Activated CD4-positive, alpha-beta T cell treated with anti-CD3 and anti-CD28 coated beads, Interleukin-2, Interleukin-4, amounts not matched to agents 100 ng/mL and 50 ng/mL, durations not matched to agents 16 hours and 8 hours (primary cell): ENCODE measurements at regions not wholly inside any gene's neighbourhood (a gene's known extent, or its start where the extent isn't known, plus 50 kb on each side); places are given as distances from the start of the nearest gene placed in this dataset.

Experiments used
- DNase-seq: peaks from one replicate; pipeline ENCODE4 v3.0.0-alpha.2; 2020; ENCODE audit warnings: low spot score

DNA sequence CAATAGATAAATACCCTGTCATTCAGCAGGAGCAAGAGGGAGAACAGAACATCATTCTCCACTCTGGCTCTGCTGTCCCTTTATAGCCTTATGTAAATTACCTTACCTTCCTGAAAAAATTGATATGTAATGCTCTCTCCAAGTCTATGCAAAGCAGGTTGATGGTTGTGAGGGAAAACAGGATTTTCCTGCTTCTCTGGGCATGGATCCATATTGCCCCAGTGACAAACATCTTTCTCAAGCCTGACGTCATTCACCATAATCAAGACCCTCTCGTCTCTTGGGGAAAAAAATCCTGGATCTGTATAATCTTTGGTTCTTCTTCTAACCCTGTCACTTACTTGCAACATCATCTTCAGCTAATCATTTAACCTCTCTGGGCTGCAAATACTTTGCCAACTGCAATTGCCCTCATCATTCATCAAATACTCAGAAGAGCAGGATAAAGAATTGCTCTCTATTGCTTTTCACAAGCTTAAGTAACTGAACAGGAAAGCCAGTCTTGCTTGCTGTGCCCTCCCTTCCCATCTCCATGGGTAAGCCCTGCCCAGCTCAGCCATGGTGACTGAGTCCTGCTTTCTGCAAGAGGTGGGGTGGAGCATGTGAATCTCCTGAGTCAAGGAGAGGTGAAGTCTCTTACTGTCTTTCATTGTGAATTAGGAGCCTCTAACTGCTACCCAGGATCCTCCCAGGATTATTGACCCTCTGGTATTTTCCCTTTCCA, 123.7 kb upstream of the KLF7 start:
- no peak for DNase-seq

GRCh38 chr2:207290833-207291624, 125.3 kb upstream of the KLF7 start:
- DNase-seq: peak; percentile 34

DNA sequence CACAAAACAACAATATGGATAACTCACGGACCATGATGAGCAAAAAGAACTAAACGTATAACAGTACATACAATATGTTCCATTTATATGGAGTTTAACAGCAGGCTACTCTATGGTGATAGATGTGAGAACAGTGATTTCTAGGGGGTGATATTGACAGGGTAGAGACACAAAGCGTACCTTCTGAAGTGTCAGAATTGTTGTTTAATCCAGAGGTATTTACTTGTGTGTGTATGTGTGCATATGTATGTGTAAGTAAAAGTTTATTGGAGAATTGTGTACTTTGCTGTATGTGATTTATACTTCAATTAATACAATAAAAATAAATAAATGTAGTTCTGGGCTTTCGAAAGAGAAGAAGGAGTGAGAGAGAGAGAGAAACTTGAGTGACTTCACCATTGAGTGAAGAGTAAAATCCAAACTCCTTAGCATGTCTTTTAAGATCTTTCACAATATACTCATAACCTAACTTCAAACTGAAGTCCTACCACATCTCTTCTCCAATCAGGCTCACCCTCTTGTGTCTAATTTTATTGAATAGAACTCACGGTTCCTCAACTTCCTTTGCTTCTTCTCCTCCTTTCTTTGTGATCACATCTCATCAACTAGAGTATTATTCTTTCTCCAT, 126.0 kb upstream of the KLF7 start:
- peak; percentile 64 for DNase-seq

DNA sequence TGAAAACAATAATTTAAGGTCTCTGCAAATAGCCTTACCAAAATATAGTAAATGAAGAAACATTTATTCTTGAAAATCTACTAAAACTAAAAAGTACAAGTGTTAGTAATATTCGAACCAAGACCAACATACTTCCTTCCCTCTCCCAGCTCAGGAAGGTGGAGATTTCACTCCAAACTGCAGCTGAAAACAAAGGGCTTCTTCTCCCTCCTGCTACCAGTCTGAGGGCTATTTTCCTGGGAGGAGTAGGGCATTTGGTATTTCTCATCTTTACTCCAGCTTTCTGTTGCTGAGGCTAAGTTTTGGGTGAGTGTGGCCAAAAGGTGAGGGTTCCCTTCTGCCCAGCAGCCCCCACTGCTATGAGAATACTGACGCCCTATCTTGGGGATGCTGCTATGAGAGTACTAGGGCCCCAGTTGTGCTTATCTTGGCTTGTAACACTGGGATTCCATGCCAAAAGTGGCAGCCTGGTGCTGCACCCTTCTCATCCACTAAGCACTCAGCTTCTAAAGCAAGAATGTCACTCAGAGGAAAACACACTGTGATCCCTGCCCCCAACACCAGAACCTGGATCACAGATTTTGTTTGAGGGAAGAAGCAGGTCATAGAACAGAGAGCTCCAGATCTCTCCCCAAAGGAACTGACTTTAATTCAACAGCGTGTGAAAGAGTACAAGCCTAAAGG, 130.7 kb upstream of the KLF7 start:
- no peak for DNase-seq

GRCh38 chr2:207300817-207301216, 135.1 kb upstream of the KLF7 start:
- DNase-seq: no peak

DNA sequence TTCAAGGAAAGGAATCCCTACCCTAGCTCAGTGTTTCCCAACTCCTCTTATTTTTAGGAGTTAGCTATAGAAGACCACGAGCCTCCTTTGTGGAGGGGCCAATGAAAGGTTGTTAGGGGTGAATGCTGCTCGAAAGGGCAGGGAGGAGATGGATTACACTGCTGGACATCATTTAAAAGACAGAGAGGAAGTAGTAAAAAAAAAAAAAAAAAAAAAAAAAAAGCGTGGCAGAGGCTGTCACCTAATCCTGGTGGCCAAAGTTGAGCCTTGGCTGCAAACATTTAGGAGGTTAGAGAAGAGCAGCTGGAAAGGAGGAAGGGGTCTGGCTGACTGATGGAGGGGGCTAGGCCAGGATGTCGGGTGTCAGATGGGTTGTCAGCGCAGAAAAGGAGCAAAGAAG, 139.0 kb upstream of the KLF7 start:
- no peak for DNase-seq

- DNase-seq: no peak
Measured at GRCh38 chr2:207308519-207309224, 142.9 kb upstream of the KLF7 start.

GRCh38 chr2:207311316-207312005, 145.7 kb upstream of the KLF7 start:
- peak; percentile 79 for DNase-seq

GRCh38 chr2:207312006-207312356, 146.2 kb upstream of the KLF7 start:
- no peak for DNase-seq

GRCh38 chr2:207313947-207314346, 148.2 kb upstream of the KLF7 start:
- DNase-seq: no peak

- DNase-seq: no peak
Measured at GRCh38 chr2:207315131-207315530, 149.4 kb upstream of the KLF7 start.

DNA sequence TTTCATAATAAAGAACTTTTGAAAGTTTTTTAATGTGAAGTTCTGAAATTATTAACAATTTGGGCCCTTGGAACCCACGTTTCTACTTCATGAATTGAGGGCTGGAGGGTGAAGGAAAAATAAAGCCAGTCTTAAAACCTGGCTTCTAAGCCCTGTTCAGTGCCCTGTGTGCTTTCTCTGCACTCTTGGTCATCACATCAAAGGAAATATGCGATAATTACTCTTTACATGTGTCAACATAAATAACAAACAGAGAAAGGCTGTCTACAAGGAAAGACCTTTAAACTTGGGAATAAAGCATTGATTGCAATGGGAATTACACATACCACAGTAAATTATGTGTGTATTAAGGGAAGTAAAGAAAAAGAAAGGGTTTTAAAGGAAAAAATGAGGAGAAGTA, 150.7 kb upstream of the KLF7 start:
- no peak for DNase-seq

- no peak for DNase-seq
Measured at GRCh38 chr2:207316906-207317305, 151.2 kb upstream of the KLF7 start.

GRCh38 chr2:207317378-207317984, 151.7 kb upstream of the KLF7 start:
- DNase-seq: peak; percentile 81

DNA sequence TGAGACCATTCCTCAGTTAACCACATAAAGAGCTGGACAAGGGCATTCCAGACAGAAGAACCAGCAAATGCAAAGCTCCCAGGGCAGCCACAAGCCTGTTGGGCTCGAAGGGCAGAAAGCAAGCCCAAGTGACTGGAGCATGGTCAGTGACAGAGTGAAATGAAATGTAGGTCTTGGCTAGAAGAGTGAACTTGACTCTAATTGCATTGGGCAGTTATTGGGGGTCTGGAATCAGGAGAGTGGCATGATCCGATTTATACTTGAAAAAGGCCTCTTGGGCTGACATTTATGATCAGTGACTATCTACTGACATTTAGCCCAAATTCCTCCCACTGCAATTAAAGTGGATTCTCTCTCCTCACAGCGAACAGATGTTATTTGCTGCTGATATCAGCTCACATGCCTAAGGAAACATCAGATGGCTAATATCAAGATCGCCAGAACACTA, 152.5 kb upstream of the KLF7 start:
- DNase-seq: no peak

GRCh38 chr2:207319316-207319715, 153.6 kb upstream of the KLF7 start:
- no peak for DNase-seq

GRCh38 chr2:207320381-207321159, 154.8 kb upstream of the KLF7 start:
- no peak for DNase-seq

- no peak for DNase-seq
Measured at GRCh38 chr2:207321514-207321913, 155.8 kb upstream of the KLF7 start.

DNA sequence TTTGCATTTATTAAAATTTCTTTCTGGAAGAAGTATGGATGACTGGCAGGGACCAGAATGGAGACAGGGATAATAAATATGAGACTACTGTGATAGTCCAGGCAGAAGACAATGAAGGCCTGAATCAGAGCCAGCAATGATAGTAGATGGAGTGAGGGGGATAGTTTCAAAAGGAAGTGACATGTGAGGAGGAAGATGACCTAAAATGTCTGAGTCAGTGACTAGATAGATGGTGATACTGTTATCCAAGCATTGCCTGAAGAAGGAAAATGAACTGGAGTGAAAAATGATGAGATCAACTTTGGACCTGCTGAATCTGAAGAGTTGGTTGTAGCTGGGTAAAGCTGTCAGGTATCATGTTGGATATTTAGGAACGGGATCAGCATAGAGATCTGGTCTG, 158.3 kb upstream of the KLF7 start:
- DNase-seq: no peak

GRCh38 chr2:207327513-207327912, 161.8 kb upstream of the KLF7 start:
- DNase-seq: peak; percentile 57
